ENCODE measurements at regions not wholly inside any gene's neighbourhood (a gene's known extent, or its start where the extent isn't known, plus 50 kb on each side); places are given as distances from the start of the nearest gene placed in this dataset.

DNA sequence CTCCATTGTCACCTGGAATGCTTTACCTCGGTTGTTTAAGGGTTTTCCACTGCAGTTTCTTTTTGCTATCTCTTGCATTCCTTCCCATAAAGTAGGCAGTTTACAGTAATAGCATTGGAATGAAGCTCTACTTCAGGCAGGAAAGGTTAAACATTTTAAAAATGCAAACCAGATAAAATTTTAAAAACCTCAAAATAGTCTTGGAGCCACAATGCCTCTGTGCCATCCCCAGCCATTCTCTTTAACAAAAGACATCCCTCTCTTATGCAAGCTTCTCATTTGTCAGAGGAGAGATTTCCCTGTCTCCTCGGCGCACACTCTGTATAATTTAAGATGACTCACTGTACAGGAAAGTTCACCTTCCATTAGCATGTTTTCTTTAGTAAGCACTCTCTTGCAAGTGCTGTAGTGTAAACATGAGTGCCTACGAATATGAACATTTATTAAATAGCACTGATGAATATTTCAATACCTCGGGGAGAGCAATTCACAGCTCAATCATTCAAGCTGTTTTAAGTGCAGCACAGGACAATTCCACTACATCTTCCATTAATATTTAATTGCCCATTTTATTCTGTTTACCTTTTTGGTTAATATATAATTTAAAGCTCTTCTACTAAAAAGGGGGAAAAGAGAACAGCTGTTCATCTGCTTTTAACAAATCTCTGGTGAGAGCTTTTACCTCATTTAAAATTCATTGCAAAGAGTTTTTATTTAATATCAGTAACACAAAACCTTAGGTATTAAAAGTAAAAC, 343.6 kb downstream of the SPATA31D1 start:
- Histone ChIP-seq H3K4me3 (ENCODE audit: control extremely low read depth in 1 of 5, extremely low read depth in 1 of 5, insufficient read depth in 1 of 5, low read depth in 2 of 5, low read length in 4 of 5) (no peak overlapping the region), H3K4me1 (ENCODE audit: control insufficient read depth in 2 of 2, insufficient read depth in 2 of 2, low read length in 2 of 2) (no peaks in the 10 kb centered on the region), H3K79me2 (ENCODE audit: control insufficient read depth, insufficient read depth, low read length) (no peaks in the 10 kb centered on the region), H3K9me3 (ENCODE audit: control extremely low read depth in 1 of 3, control insufficient read depth in 2 of 3, insufficient read depth in 1 of 3, low read length in 2 of 3) (peaks cover 0 to 2% (median 0%) of the 10 kb centered on the region in 3 donors), H3K9ac (ENCODE audit: low read length) (no peak overlapping the region), H2AFZ (ENCODE audit: insufficient read depth, low read depth, low read length, poor library complexity, severe bottlenecking) (no peak overlapping the region), H3K4me2 (replicated peaks; ENCODE audit: low read depth, low read length, poor library complexity, severe bottlenecking) (no peak overlapping the region), H3K27ac (ENCODE audit: low read length in 2 of 2) (no peak overlapping the region), H3K27me3 (replicated peaks in 1 of 4; ENCODE audit: control extremely low read depth in 1 of 4, control insufficient read depth in 3 of 4, insufficient read depth in 4 of 4, low read length in 3 of 4) (no peaks in the 10 kb centered on the region), H3K36me3 (replicated peaks in 1 of 2; ENCODE audit: control extremely low read depth in 1 of 2, control insufficient read depth in 1 of 2, extremely low read depth in 1 of 2, insufficient read depth in 2 of 2, low read length in 1 of 2) (no peaks in the 10 kb centered on the region), H4K20me1 (ENCODE audit: control insufficient read depth, insufficient read depth, low read length, poor library complexity, severe bottlenecking) (no peaks in the 10 kb centered on the region)
- WGBS (ENCODE audit: insufficient coverage), result no CpG with 5 or more reads among the region's 5 CpGs
- POLR2A ChIA-PET, result no interaction called here
- no peaks in the 10 kb centered on the region for H3K4me1 Mint-ChIP-seq
- H3K27ac Mint-ChIP-seq, result no peak overlapping the region
- intact Hi-C loops (cut with micrococcal nuclease), result no loop called here
- CTCF ChIA-PET, result no interaction called here
- no peak overlapping the region for H3K4me3 Mint-ChIP-seq
- DNase-seq (no peak), ATAC-seq (ENCODE audit: low read depth) (no peak)
- H3K27me3 Mint-ChIP-seq, result no peaks in the 10 kb centered on the region
- H3K9me3 Mint-ChIP-seq (ENCODE audit: insufficient read depth), result no peaks in the 10 kb centered on the region
- TF ChIP-seq EZH2 (IDR thresholded peaks at IDR 0.05; ENCODE audit: borderline replicate concordance, insufficient read depth, low read depth, low read length, poor library complexity, severe bottlenecking), result no peak
- TF ChIP-seq, protein P1, sequence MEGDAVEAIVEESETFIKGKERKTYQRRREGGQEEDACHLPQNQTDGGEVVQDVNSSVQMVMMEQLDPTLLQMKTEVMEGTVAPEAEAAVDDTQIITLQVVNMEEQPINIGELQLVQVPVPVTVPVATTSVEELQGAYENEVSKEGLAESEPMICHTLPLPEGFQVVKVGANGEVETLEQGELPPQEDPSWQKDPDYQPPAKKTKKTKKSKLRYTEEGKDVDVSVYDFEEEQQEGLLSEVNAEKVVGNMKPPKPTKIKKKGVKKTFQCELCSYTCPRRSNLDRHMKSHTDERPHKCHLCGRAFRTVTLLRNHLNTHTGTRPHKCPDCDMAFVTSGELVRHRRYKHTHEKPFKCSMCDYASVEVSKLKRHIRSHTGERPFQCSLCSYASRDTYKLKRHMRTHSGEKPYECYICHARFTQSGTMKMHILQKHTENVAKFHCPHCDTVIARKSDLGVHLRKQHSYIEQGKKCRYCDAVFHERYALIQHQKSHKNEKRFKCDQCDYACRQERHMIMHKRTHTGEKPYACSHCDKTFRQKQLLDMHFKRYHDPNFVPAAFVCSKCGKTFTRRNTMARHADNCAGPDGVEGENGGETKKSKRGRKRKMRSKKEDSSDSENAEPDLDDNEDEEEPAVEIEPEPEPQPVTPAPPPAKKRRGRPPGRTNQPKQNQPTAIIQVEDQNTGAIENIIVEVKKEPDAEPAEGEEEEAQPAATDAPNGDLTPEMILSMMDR (IDR thresholded peaks at IDR 0.05), result no peak

DNA sequence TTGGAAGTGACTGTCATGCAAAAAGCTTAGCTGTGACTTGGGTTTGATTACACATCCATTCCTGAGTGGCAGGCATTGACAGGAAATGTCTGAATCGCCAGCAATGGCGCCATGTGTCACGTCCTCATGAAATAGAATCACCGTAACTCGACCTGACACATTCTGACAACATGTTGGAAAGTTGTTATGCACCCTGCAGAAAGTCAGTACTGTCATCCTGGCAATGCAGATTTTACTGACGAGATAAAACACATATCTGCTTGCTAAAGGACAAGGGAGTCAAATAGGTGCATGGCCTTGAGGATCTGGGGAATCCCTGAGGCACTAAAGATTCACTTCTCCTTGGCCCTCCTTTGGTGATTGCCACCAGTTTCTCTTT, 344.2 kb downstream of the SPATA31D1 start:
- no peaks in the 10 kb centered on the region for H3K27me3 Mint-ChIP-seq
- H3K27me3 ChIP-seq (replicated peaks in 1 of 4; ENCODE audit: control extremely low read depth in 1 of 4, control insufficient read depth in 3 of 4, insufficient read depth in 4 of 4, low read length in 3 of 4), result no peaks in the 10 kb centered on the region
- CTCF ChIA-PET, result no interaction called here
- WGBS (ENCODE audit: insufficient coverage), result 85% methylated on average over 6 of the region's 6 CpGs
- H3K4me1 ChIP-seq (ENCODE audit: control insufficient read depth in 2 of 2, insufficient read depth in 2 of 2, low read length in 2 of 2), result no peaks in the 10 kb centered on the region
- no peaks in the 10 kb centered on the region for H4K20me1 ChIP-seq (ENCODE audit: control insufficient read depth, insufficient read depth, low read length, poor library complexity, severe bottlenecking)
- no peaks in the 10 kb centered on the region for H3K9me3 Mint-ChIP-seq (ENCODE audit: insufficient read depth)
- H3K9me3 ChIP-seq (ENCODE audit: control extremely low read depth in 1 of 3, control insufficient read depth in 2 of 3, insufficient read depth in 1 of 3, low read length in 2 of 3), result peaks cover 0 to 2% (median 0%) of the 10 kb centered on the region in 3 donors
- H3K4me3 Mint-ChIP-seq, result no peak overlapping the region
- POLR2A ChIA-PET, result no interaction called here
- no peaks in the 10 kb centered on the region for H3K4me1 Mint-ChIP-seq
- H3K4me3 ChIP-seq (ENCODE audit: control extremely low read depth in 1 of 5, extremely low read depth in 1 of 5, insufficient read depth in 1 of 5, low read depth in 2 of 5, low read length in 4 of 5), result no peak overlapping the region
- intact Hi-C loops (cut with micrococcal nuclease), result no loop called here
- H3K79me2 ChIP-seq (ENCODE audit: control insufficient read depth, insufficient read depth, low read length), result no peaks in the 10 kb centered on the region
- no peak for ATAC-seq (ENCODE audit: low read depth)
- TF ChIP-seq EZH2 (IDR thresholded peaks at IDR 0.05; ENCODE audit: borderline replicate concordance, insufficient read depth, low read depth, low read length, poor library complexity, severe bottlenecking), result no peak
- TF ChIP-seq, protein P1 (IDR thresholded peaks at IDR 0.05), result no peak
- no peak overlapping the region for H3K4me2 ChIP-seq (replicated peaks; ENCODE audit: low read depth, low read length, poor library complexity, severe bottlenecking)
- H2AFZ ChIP-seq (ENCODE audit: insufficient read depth, low read depth, low read length, poor library complexity, severe bottlenecking), result no peak overlapping the region
- no peak overlapping the region for H3K27ac Mint-ChIP-seq
- no peaks in the 10 kb centered on the region for H3K36me3 ChIP-seq (replicated peaks in 1 of 2; ENCODE audit: control extremely low read depth in 1 of 2, control insufficient read depth in 1 of 2, extremely low read depth in 1 of 2, insufficient read depth in 2 of 2, low read length in 1 of 2)
- DNase-seq, result no peak
- no peak overlapping the region for H3K9ac ChIP-seq (ENCODE audit: low read length)
- no peak overlapping the region for H3K27ac ChIP-seq (ENCODE audit: low read length in 2 of 2)
